HFF-Myc (cell line): ENCODE measurements at regions not wholly inside any gene's neighbourhood (a gene's known extent, or its start where the extent isn't known, plus 50 kb on each side); places are given as distances from the start of the nearest gene placed in this dataset.

Source experiments
- DNase-seq: peaks from one replicate; pipeline ENCODE4 v3.0.0-alpha.2; 2011; ENCODE audit warnings: low read depth; ENCODE audit errors: extremely low read depth
- H3K4me3 ChIP-seq: replicated peaks from 2 replicates; pipeline ENCODE4 v1.5.1; 2011; ENCODE audit warnings: low read depth, mild to moderate bottlenecking, control low read depth, low read length
- CTCF ChIP-seq: IDR thresholded peaks from 2 replicates; pipeline ENCODE4 v1.5.1; 2012; ENCODE audit warnings: mild to moderate bottlenecking, low read depth, low read length, control low read depth; ENCODE audit errors: missing control alignments

- H3K4me3 ChIP-seq, result no peak overlapping the region
- TF ChIP-seq CTCF, result no peak
- no peak for DNase-seq
Observed at GRCh38 chr13:84885868-84886267, 913.4 kb downstream of the SLITRK6 start.

DNA sequence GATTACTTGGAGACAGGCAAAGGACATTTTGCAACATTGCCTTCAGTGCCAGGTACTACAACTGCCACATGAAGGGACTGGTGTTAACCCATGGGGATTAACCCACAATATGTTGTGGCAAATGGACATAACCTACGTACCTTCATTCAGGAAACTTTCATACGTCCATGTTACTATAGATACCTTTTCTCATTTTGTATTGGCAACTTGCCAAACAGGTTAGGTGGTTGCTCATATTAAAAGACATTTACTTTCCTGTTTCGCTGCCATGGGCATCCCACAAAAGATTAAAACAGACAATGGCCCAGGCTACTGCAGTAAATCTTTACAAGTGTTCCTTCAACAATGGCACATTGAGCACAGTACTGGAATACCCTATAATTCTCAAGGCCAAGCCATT lies 925.3 kb downstream of the SLITRK6 start:
- DNase-seq, result no peak
- TF ChIP-seq CTCF, result no peak
- no peak overlapping the region for H3K4me3 ChIP-seq

GRCh38 chr13:84870190-84870589 lies 929.0 kb downstream of the SLITRK6 start:
- no peak for TF ChIP-seq CTCF
- DNase-seq, result no peak
- H3K4me3 ChIP-seq, result no peak overlapping the region

GRCh38 chr13:84867246-84867645 lies 932.0 kb downstream of the SLITRK6 start:
- H3K4me3 ChIP-seq, result no peak overlapping the region
- no peak for DNase-seq
- TF ChIP-seq CTCF, result no peak

DNA sequence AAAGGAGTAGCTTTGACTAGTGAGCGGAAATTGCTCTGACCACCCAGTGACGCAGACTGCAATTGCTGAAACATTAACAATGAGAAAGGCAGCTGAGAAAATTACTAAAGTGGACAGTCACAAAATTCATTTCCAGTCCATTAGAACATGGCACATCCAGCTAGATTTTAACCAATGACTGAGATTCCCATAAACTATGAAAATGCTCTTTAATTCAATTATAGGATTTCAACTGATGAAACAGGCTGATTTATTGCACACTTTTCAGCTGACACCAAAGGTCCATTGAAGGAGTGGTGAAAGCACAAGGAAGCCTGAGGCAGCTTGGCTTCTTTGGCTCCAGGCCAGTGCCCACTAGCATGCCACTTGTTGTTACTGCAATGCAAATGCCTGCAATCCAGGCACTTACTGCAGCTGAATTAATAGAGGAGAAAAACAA lies 933.4 kb downstream of the SLITRK6 start:
- TF ChIP-seq CTCF, result no peak
- no peak overlapping the region for H3K4me3 ChIP-seq
- no peak for DNase-seq

- no peak for DNase-seq
- H3K4me3 ChIP-seq, result no peak overlapping the region
- TF ChIP-seq CTCF, result no peak
Observed at GRCh38 chr13:84864341-84864740, 934.9 kb downstream of the SLITRK6 start.

DNA sequence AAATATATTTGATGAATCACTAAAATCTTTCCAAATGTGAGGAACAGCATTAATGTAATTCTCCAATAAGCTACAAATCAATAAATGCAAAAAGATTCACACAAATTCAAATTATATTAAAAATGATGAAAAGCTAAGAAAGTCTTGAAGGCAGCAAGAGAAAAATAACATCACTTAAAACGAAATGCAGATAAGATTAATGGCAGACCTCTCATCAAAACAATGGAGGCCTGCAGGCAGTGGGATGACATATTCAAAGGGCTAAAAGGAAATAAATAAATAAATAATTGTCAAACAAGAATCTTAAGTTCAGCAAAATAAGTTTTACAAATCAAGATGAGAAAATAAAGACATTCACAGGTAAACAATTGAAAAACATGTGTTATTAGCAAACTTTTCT lies 952.1 kb downstream of the SLITRK6 start:
- H3K4me3 ChIP-seq, result no peak overlapping the region
- TF ChIP-seq CTCF, result no peak
- no peak for DNase-seq
